Muscle layer of duodenum (tissue), 2 donors: ENCODE measurements at regions not wholly inside any gene's neighbourhood (a gene's known extent, or its start where the extent isn't known, plus 50 kb on each side); places are given as distances from the start of the nearest gene placed in this dataset.

Source experiments
- H3K27ac ChIP-seq: one replicate; pipeline ENCODE4 v1.7.0; 2013; ENCODE audit warnings: mild to moderate bottlenecking, low read length
- H3K27me3 ChIP-seq: one replicate; pipeline ENCODE4 v1.7.0; 2013; ENCODE audit warnings: low read depth, mild to moderate bottlenecking, control low read depth, low read length
- H3K36me3 ChIP-seq, 2 donors: one replicate each; pipeline ENCODE4 v1.7.0; 2013; ENCODE audit warnings: low read length in 2 of 2, control low read depth in 1 of 2, mild to moderate bottlenecking in 1 of 2; ENCODE audit not compliant: insufficient read depth in 2 of 2, control insufficient read depth in 1 of 2
- H3K4me1 ChIP-seq, 2 donors: one replicate each; pipeline ENCODE4 v1.7.0; 2013; ENCODE audit warnings: low read length in 2 of 2, mild to moderate bottlenecking in 2 of 2, control low read depth in 1 of 2, moderate library complexity in 1 of 2; ENCODE audit not compliant: insufficient read depth in 2 of 2, control insufficient read depth in 1 of 2
- H3K4me3 ChIP-seq, 2 donors: one replicate each; pipeline ENCODE4 v1.7.0; 2013; ENCODE audit warnings: low read length in 2 of 2, low read depth in 1 of 2, mild to moderate bottlenecking in 1 of 2
- H3K9me3 ChIP-seq, 2 donors: one replicate each; pipeline ENCODE4 v1.7.0; 2013; ENCODE audit warnings: low read length in 2 of 2, control low read depth in 1 of 2, mild to moderate bottlenecking in 1 of 2; ENCODE audit not compliant: control insufficient read depth in 1 of 2
- donor health status: healthy.

DNA sequence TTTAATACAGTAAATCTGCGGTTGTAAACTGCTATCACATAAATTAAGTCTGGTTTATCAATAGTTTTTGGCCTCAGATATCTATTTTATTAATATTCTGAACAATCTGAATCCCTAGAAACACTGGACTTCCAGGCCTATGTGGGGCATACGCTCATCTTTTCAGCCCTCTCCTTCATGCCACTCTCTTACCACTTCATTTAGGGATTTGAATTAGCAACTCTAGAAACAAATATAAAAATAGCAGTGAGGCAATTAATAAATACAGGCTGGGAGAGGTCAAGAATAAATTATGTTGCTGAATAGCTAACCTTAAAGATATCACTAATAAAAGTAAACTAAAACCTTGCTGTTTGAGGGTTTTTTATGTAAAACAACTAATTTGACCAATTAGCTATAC, 480.3 kb upstream of the CD180 start:
- H3K4me3 ChIP-seq, result no peak overlapping the region
- H3K36me3 ChIP-seq, result no peaks in the 10 kb centered on the region
- H3K4me1 ChIP-seq, result peaks cover 0 to 16% of the 10 kb centered on the region in 2 donors
- no peak overlapping the region for H3K27ac ChIP-seq
- no peaks in the 10 kb centered on the region for H3K9me3 ChIP-seq
- no peaks in the 10 kb centered on the region for H3K27me3 ChIP-seq

DNA sequence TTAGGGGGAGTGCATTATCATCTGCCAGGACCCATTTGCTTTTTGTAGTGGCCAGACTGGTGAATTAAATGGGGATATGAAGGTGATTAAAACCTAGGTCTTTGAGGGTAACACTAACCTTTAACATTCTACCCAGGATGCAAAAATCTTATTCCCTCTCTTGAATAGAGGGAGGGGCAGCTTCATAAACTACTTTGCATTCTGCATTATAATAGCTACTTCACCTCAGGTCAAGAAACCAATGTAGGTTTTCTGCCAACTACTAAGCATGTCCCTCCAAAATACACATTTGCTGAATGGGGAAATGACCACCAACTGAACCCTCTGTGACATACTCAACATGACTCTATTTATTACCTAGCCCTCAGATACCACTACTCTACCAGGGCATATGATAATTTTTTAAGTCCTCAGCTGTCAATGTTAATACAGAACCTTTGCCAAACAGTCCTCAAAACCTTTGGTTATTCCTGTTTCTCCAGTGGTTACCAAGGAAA, 477.6 kb upstream of the CD180 start:
- Histone ChIP-seq H3K9me3 (no peaks in the 10 kb centered on the region), H3K27ac (no peak overlapping the region), H3K36me3 (no peaks in the 10 kb centered on the region)

DNA sequence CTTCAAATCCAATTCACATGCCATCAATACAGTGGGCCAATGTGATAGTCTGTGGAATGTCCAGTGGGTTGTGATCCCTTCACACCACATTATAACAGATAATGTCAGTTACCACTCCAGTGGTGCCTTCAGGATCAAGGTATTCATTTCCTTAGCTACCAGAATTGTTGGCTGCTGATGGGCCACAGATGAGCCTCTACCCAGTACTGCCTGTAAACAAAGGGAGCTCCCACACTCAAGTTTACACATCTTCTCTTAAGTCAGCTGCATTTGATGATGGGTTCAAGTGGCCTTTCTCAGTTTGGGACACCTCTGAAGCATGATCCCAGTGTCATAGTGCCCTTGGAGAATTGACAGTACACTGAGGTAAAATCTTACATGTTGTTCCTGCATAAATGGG, 477.0 kb upstream of the CD180 start:
- Histone ChIP-seq H3K9me3 (no peaks in the 10 kb centered on the region), H3K4me3 (no peak overlapping the region), H3K27ac (no peak overlapping the region), H3K27me3 (no peaks in the 10 kb centered on the region), H3K36me3 (no peaks in the 10 kb centered on the region), H3K4me1 (no peaks in the 10 kb centered on the region)

More for the DNA sequence above, 477.6 kb upstream of the CD180 start:
- no peak overlapping the region for H3K4me3 ChIP-seq
- peaks cover 0 to 3% of the 10 kb centered on the region in 2 donors for H3K4me1 ChIP-seq
- no peaks in the 10 kb centered on the region for H3K27me3 ChIP-seq

DNA sequence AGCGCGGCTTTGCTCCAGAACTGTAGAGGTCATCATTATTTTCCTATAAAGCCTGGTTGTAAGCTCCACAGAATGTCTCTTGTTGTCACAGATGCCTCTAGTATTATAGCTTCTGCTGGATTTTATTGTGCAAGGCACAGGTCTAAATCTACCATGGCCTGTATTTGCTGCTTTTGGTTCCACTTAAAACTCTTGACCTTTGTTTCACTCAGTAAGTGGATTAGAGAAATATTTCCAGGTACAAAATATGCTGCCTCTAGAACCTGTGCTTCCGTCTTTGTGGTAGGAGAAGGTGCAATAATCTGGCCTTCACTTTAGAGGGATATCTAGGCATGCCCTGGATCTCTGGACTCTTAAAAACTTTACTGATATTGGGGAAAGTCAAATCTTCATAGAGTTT, 476.6 kb upstream of the CD180 start:
- Histone ChIP-seq H3K9me3 (no peaks in the 10 kb centered on the region), H3K4me1 (no peaks in the 10 kb centered on the region), H3K4me3 (no peak overlapping the region), H3K27ac (no peak overlapping the region), H3K27me3 (no peaks in the 10 kb centered on the region), H3K36me3 (no peaks in the 10 kb centered on the region)

DNA sequence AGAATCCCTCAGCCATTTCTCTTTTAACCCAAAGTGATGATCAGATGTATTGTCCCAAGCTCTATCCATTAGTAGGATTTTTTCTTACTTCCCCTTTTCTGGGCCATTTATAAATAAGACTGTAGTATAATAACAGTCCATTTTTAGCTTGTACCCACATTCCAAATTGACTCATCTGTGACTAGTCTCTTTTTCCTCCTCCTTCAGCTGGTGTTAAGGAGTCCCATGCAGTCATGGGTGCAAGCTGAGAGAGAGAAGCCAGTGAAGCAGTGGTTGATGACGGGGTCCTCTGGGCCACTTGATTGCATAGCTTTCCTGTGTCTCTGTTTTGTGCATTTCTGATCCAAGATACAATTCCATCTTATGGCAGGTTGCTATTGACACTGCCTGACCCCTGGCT, 476.0 kb upstream of the CD180 start:
- H3K27me3 ChIP-seq, result no peaks in the 10 kb centered on the region
- no peak overlapping the region for H3K4me3 ChIP-seq
- no peaks in the 10 kb centered on the region for H3K4me1 ChIP-seq
- no peaks in the 10 kb centered on the region for H3K9me3 ChIP-seq
- H3K36me3 ChIP-seq, result no peaks in the 10 kb centered on the region
- no peak overlapping the region for H3K27ac ChIP-seq

DNA sequence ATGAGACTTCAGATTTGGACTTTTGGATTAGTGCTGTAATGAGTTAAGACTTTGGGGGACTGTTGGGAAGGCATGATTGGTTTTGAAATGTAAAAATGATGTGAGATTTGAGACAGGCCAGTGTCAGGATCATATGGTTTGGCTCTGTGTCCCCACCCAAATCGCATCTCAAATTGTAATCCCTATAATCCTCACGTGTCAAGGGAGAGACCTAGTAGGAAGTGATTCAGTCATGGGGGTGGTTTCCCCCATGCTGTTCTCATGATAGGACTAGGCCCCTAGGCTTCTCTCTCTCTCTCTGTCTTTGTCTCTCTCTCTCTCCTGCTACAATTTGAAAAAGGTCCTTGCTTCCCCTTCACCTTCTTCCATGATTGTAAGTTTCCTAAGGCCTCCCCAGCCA, 473.3 kb upstream of the CD180 start:
- Histone ChIP-seq H3K27me3 (no peaks in the 10 kb centered on the region), H3K36me3 (no peaks in the 10 kb centered on the region), H3K4me3 (no peak overlapping the region), H3K9me3 (peaks cover 0 to 3% of the 10 kb centered on the region in 2 donors), H3K27ac (no peak overlapping the region), H3K4me1 (no peaks in the 10 kb centered on the region)

DNA sequence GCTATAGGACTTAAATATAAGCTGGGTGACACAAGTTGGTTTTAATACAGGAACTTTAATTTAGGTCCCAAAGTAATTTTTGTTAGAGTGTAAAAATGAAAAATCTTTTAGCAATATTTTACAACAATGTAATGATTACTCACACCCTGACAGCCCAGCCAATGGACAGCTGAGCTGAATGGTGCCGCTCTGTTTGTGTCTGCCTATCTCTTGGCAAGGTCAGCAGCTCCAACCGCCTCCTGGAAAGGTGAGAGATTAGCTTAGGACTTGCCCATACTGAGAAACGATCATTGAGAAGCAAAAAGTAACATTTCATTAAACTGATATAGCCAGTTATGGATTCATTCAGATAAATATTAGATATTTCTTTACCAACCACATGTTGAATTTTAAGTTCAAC, 463.6 kb upstream of the CD180 start:
- H3K4me3 ChIP-seq, result no peak overlapping the region
- H3K27me3 ChIP-seq, result no peaks in the 10 kb centered on the region
- H3K4me1 ChIP-seq, result no peaks in the 10 kb centered on the region
- no peaks in the 10 kb centered on the region for H3K9me3 ChIP-seq
- H3K27ac ChIP-seq, result no peak overlapping the region
- no peaks in the 10 kb centered on the region for H3K36me3 ChIP-seq

DNA sequence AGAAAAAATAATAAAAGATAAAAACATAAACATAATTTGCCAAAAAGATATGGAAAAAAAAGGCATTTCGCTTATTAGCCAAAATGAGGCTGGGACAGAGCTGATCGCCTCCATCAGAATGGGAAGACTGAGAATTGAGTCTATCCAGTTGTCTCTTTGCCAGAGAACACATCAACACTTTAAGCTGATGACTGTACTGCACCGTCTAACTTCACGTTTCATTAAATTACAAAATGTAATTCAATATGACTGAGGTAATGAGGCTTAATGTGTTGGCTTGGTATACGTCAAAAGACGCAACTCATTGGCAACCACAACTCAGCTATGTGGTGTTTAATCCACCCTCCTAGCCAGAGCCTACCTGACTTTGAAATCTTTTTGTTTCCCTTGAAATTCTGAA, 462.7 kb upstream of the CD180 start:
- H3K27me3 ChIP-seq, result no peaks in the 10 kb centered on the region
- no peaks in the 10 kb centered on the region for H3K4me1 ChIP-seq
- H3K4me3 ChIP-seq, result no peak overlapping the region
- H3K36me3 ChIP-seq, result no peaks in the 10 kb centered on the region
- no peak overlapping the region for H3K27ac ChIP-seq
- H3K9me3 ChIP-seq, result no peaks in the 10 kb centered on the region

DNA sequence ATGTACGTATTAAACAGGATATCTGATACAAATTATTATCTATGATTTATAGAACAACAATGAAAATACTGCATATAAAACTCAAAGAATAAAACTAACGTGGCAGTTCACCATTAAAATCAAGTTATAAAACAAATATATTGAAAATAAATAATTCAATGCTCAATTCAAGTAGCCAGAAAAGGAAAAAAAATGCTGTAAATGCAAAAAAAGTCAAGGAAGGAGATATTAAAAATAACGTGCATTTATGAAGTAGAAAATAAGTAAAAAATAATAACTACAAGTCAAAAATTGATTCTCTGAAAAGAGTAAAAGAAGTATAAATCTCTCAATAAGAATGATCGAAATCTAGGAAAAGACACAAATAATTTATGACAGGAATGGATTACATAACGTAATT, 460.5 kb upstream of the CD180 start:
- Histone ChIP-seq H3K9me3 (no peaks in the 10 kb centered on the region), H3K36me3 (no peaks in the 10 kb centered on the region), H3K27ac (no peak overlapping the region), H3K27me3 (no peaks in the 10 kb centered on the region), H3K4me1 (peaks cover 0 to under 1% of the 10 kb centered on the region in 2 donors), H3K4me3 (no peak overlapping the region)

DNA sequence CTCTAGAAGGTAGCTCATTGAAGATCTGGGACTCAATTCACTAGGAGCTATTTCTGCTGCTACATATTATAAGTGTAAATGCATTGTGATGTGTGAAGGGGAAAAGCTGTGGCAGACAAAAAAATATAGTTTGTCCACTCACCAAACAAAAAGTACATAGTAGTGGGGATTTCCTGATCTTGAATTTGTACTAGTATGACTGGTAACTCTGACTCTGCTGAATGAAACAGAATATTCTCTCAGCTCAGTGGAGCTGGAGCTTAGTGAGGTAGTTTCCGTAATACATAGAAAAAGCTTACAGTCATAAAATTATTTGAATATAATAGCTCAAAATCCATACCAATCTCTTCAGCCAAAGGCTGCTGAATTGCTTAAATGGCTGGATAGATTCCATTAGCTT, 455.6 kb upstream of the CD180 start:
- H3K27ac ChIP-seq, result no peak overlapping the region
- no peaks in the 10 kb centered on the region for H3K27me3 ChIP-seq
- H3K36me3 ChIP-seq, result no peaks in the 10 kb centered on the region
- no peak overlapping the region for H3K4me3 ChIP-seq
- H3K9me3 ChIP-seq, result no peaks in the 10 kb centered on the region
- H3K4me1 ChIP-seq, result peaks cover 0 to 20% of the 10 kb centered on the region in 2 donors

DNA sequence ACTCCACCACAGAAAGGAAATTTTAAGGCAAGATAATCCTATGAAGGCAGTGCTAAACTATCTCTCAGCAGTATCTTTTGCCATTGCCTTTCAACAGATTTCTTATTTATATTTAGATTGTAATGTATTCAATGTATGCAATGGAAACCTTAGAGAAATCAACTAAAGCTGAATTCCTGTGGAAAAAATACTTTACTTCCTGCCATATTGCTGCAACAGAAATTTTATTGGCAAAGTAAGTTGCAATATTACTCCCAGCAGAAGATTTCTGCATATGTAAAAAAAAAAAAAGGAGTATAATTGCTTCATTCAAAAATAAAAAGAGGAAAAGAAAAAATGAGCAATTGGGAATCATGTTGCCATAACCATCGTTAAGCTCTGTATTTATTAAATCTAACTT, 454.6 kb upstream of the CD180 start:
- H3K27me3 ChIP-seq, result no peaks in the 10 kb centered on the region
- peaks cover 0 to 24% of the 10 kb centered on the region in 2 donors for H3K4me1 ChIP-seq
- no peak overlapping the region for H3K27ac ChIP-seq
- H3K9me3 ChIP-seq, result no peaks in the 10 kb centered on the region
- H3K36me3 ChIP-seq, result no peaks in the 10 kb centered on the region
- H3K4me3 ChIP-seq, result no peak overlapping the region

DNA sequence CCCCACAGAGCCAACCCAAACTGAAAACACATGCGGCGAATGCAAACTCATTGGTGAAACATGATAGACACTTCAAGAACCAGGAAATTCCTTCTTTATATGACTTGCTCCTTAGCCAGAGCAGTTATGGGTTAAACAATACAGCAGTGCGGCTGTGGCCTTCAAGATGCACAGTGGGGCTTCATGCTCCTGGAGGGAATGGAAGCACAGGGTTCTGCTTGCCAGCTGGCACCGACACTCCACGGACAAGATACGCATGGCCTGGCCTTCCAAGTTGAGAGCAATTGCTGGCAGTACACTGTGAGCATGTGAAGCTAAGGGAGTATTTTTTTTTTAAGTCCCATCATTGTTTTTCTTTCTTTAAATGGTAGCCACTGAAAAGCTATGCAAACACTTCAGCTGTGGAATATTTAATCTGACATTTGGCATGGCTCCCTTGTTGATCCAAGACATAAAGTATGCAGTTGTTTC, 451.6 kb upstream of the CD180 start:
- Histone ChIP-seq H3K9me3 (peaks cover 7% of the 10 kb centered on the region in 2 donors), H3K4me3 (no peak overlapping the region), H3K27ac (no peak overlapping the region), H3K4me1 (peaks cover 0 to 24% of the 10 kb centered on the region in 2 donors), H3K36me3 (no peaks in the 10 kb centered on the region), H3K27me3 (no peaks in the 10 kb centered on the region)
